ENCODE measurements at regions not wholly inside any gene's neighbourhood (a gene's known extent, or its start where the extent isn't known, plus 50 kb on each side); places are given as distances from the start of the nearest gene placed in this dataset.

DNA sequence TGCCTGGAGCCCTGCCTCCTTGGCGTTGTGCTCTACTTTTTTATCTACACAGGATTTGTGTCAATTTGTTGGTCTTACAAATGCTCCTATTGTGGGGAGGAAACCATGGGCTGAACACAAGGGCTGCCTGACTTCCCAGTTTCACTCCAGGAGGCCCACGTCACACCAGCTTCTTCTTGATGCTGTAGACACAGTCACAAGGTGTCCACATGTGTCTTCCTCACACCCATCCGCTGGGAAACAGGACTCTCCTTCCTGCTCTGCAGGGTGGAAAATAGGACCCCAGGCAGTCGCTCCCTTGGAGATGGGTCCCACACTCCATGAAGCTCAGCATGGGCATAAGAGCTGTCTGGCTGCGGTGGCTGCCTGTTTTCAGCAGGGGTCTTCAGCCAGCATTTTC is 468.2 kb downstream of the EPHA4 start:
- no peak for DNase-seq (ENCODE audit: low read depth)

DNA sequence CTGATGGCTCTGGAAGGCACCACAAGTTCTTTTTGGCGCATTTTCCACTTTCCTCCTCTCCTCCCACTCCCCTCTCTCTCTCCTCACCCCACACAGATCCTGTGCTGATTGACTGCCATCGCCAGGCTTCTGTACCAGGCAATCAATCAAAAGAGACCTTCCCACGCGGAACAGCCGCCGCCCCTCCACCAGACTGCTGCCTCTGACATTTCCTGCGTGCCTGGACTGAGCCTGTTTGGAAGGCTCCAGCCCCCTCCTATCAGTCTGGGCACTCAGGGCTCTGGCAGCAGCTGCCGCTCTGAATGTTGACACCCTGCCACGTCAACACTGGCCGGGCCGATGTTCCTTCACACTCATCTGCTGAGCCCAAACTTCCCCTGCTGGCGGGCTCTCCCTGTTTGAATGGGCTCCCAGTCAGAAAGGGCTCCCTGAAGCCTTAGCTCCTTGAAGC is 467.7 kb downstream of the EPHA4 start:
- no peak for DNase-seq (ENCODE audit: low read depth)

DNA sequence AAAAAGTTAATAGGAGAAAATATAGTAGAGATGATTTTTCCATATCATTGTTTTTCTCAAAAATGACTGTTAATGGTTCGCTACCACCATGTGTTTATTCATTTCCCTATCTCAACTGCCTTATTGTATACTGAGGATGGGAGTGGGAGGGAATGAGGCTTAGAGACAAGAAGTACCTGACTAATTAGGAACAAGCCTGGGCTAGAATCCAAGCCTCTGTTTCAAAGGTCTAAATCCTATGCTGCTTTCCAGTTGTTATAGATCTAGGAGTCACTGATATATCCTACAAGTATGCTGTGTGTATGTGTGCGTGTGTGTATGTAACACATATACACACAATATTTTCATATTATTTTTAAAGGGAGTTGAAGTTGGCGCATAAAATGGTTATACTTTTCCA is 465.9 kb downstream of the EPHA4 start:
- no peak for DNase-seq (ENCODE audit: low read depth)

DNA sequence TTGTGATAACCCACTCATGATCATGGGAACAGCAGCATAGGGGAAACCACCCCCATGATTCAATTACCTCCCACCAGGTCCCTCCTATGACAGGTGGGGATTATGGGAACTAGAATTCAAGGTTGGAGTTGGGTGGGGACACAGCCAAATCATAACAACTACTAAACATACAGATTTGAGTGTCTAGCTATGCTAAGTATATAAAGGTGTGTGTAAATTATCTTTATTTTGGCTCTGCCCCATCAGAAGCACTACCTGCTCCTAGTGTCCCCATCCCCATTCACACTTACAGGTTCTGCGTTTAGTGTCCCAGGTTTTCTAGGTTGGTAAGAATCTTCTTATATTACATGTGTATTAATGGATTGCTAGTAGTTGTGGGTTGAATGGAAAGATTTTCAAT is 464.7 kb downstream of the EPHA4 start:
- DNase-seq (ENCODE audit: low read depth) = no peak

DNA sequence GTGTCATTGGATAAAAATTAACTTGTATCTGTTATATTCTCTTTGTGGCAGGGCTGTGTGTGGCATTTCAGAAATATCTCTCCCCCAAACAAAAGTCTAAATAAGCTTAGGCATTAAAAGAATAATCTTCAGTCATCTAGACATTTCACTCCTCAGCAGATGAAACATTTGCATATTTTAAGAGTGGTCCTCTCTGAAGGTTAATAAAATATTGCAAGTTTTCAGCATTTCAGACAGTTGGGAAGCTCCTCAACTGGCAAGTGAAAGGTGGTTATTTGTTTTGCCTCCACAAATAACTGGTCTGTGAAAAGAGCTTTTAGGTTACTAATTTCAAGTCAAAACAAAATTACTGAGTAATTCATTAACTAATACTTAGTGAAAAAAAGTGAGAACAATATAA is 462.6 kb downstream of the EPHA4 start:
- no peak for DNase-seq (ENCODE audit: low read depth)

DNA sequence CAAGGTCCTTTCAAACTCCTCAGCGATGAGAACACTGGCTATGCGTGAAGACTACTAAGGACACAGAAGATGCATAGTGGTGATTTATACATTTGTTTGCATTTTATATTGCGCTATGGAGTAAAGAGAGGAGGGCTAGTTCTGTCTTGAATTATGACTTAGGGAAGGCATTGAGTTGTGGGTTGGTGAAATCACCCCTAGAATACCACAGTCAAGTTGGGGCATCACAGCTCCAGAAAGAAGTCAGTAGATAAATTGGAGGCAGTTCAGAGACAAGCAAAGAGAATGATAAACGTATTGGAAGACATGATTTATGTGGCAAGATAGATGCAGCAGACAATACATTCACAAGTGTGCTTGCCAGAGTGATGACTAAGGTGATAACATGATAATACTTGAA is 460.4 kb downstream of the EPHA4 start:
- no peak for DNase-seq (ENCODE audit: low read depth)

DNA sequence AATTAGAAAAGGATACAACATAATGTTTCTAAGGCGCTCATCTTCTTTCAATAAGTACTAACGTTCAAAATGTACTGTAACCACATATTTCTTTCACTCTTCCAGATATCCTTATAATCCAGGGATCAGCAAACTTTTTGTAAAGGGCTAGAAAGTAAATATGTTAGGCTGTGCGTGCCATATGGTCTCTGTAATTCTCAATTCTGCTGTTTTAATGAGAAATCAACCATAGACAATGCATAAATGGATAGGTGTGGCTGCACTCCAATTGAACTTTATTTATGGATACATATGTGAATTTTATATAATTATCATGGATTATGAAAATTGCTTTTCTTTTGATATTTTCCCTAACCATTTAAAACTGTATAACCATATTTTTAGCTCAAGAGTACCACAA is 459.4 kb downstream of the EPHA4 start:
- no peak for DNase-seq (ENCODE audit: low read depth)

DNA sequence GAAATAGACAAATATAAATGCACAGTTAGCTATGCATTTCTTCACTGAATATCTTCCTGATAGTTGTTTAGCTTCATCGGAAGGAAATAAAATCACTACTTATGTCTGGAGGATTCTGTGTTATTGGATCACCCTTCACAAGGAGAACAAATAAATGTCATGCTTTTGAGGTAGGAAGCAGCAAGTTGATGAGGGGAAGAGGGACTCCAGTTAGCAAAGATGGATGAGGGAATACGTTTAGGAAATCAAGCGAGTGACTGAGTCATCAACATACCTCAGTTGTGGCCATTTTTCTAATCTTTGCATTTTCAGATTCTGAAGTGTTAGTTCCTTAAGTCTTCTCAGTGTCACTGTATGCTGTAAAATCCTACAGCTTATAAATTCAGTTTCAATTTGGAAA is 456.2 kb downstream of the EPHA4 start:
- no peak for DNase-seq (ENCODE audit: low read depth)

DNA sequence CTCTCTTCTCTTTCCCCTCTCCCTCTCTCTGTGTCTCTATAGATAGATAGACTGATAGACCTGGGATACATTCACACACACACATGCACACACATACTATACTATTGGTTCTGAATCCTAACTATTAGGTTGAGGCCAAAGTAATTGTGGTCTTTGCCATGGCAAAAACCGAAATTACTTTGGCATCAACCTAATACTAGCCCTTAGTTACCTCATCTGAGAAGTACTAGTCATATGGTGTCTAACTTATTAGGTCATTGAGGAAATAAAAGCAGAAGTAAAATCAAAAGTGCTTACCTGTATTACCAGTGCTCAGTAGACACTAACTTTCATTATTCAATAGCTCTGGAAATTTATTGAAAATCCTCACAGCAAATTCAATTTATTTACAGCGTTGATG is 451.5 kb downstream of the EPHA4 start:
- no peak for DNase-seq (ENCODE audit: low read depth)

DNA sequence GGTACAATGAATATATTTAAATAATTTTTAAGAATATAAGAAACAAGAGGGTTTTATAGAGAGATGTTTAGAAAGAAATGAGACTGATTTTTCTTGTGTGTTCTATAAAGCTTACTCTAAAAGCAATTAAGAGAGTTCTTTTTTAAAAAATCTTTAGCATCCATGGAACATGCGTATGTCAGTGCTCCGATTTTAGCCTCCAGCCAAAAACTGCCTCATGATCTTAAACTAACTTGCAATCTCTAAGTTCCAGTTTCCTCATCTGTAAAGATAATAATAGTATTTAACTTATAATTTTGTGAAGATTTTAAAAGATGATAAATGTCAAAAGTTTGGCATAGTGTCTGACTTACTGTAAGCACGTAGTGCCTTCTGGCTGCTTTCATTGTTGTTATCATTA is 448.7 kb downstream of the EPHA4 start:
- no peak for DNase-seq (ENCODE audit: low read depth)

DNA sequence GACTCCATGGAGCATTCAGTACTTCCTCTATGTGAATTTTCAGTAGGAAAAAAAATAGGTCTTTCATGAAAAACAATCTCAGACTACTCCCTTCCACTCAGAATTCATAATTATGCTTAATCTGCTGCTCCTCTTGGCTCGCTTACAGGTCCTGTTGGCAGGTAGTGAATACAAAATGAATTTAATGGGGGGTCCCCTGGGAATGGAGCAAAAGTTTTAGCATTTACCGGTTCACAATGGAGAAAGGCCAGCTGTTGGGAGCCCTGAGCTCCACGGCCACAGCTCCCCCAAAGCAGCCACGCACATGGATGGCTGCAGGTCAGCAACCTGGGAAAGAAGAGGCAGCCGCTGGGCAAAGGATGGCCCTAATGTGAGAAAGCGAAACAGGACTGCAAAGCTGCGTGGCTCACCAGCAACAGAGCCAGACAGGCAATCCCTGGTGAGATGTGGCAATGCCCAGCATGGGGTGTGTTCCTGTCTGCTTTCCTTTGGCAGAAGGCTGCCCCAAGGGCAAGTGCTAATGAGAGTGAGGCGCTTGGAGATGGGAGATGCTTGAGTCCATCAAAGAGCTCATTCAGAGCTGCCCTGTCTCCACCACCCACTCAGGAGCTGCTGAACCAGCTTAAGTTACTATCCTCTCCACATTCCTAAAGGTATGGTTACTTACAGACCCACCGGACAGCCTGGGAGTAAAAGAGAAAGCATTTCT is 447.4 kb downstream of the EPHA4 start:
- no peak for DNase-seq (ENCODE audit: low read depth)

DNA sequence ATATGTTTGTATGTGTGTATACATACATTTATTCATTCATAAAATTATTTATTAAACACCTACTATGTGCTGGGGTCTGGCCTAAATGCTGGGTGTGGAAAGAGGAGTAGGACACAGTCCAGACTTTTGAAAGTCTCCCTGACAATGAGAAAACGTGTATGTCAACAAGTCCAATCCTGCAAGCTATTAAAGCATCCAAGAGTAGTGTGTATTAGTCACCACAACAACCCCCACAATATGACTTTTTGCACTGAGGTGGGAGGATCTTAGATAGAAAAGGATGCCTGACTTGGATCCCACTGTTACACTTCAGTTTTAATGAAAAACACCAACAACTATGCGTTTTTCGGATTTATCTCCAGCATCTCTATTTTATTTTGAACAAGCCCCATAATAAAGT is 446.4 kb downstream of the EPHA4 start:
- no peak for DNase-seq (ENCODE audit: low read depth)

DNA sequence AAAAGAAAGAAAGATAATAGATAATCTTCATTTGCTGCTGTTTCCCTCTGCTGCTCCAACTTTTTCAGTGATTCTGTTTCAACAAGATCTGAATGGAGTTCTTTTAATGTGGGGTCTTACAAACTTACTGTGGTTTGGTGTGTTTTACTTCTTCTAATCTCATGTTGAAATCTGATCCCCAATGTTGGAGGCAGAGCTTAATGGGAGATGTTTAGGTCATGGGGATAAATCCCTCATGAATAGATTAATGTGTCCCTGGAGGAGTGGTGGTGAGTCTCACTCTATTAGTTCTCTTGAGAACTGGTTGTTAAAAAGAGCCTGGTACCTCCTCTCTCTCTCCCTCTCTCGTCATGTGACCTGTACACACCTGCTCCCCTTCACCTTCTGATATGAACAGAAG is 442.4 kb downstream of the EPHA4 start:
- no peak for DNase-seq (ENCODE audit: low read depth)

DNA sequence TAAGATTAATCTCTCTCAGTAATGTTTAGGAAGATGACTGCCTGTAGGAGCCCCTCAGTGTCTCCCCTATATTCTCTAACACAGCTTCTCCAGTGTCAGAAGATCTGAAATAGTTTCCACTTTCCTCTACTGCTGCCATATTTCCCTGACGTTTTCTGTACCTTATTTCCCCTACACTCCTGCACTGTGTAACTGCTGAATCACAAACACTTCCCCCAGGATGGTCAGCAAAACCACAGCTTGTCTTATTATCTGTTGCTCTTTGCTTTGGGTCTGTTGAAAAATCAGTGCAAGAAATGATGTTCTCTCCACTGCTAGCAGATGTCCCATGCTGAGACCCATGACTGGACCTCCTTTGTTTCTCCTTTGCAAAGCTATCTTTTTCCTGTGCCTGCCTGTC is 441.7 kb downstream of the EPHA4 start:
- no peak for DNase-seq (ENCODE audit: low read depth)

DNA sequence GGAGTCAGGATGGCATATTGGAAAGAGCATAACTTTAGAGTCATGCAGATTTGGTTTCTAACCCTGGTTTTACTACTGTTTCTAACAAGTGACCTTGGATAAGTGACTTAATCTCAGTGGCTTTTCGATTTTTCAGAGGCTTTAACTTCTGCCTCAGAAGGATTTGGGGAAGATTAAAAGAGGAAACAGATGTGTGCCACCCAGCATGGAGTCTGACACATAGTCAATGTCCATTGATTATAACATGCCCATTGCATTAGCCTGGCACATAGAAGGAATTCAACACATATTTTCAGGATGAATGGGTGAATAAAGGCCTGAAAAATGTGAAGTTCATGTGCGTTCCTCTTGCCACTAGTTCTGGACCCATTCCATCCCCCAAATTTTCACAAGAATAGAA is 438.2 kb downstream of the EPHA4 start:
- no peak for DNase-seq (ENCODE audit: low read depth)

DNA sequence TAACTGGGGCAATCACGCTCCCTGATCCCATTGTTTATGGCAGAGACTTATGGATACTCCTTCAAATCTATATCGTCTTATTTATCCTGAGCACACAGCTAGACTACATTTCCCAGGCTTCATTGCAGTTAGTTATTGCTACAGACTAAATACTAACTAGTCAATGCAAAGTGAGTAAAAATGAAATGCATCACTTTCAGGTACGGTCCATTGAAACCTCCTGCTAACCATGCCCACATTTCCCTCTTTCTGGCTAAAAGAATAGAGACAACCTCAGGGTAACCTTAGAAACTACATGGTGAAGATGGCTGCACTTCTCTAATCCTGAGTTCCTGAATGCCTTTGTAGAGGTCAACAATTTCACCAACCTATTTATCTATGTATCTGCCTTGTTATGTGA is 437.4 kb downstream of the EPHA4 start:
- no peak for DNase-seq (ENCODE audit: low read depth)

DNA sequence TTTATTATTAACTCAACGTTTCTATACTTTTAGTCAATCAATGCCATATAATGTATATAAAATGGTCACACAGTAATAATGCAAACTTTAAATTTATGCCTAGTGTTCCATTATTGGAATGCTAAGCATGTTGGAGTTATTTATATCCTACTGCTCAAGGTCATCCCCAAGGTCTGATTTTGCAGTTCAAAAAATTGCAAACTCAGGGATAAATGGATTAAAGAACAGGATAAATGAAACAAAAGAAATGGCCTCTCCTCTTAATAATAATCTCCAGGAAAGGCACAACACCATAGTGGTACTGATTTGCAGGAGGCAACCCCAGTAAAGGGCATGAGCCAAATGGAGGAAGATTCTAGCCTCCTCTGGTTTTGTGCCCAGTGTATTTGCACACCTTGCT is 436.4 kb downstream of the EPHA4 start:
- no peak for DNase-seq (ENCODE audit: low read depth)

DNA sequence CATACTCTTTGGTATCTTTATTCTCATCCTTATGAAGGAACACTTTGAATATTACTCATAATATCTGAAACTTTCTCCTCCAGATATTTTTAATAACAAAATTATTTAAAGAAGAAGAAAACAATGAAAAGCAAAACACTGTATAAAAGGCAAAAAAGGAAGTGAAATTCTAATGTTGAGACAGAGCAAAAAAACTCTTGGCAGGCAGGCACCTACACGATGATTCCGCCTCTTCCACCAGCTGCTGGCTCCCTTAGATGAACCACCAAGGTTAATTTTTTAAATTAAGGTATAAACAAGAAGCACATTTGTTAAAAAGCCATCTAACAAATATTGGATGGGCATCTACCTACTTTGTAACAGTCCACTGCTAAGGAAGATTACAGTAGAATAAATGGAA is 434.7 kb downstream of the EPHA4 start:
- DNase-seq (ENCODE audit: low read depth) = no peak

DNA sequence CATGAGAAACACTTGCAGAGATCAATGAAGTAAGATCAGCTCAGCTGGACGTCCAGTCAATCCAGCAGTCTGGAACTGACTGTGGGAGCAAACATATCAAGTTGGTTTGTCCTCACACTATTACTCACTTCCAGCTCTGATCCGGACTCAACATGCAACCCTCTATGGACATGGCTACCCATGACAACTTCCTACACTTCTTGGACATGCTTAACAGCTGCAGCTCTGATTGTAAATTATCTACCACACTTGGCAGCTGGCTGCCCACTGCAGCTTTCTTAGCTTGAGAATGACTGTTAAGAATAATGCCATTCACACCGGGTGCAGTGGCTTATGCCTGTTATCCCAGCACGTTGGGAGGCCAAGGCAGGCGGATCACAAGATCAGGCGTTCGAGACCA is 429.8 kb downstream of the EPHA4 start:
- DNase-seq (ENCODE audit: low read depth) = no peak

DNA sequence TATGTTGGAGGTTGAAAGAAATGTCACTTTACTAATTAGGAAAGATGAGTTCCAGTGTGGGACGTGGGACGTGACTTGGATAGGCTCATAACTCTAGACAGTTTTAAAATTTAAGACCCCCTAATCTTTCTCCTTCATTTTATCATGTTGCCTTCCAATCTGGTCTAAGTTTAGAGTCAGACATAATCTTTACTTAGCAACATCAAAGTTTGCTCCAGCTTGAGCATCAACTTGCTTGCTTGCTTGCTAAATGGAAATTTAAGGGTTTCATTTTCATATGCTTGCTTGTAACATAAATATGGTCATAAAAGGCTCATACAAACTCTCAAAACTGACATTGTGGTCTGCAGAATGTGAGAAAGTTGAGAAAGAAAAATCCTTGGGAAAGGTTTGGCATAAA is 428.9 kb downstream of the EPHA4 start:
- DNase-seq (ENCODE audit: low read depth) = no peak

DNA sequence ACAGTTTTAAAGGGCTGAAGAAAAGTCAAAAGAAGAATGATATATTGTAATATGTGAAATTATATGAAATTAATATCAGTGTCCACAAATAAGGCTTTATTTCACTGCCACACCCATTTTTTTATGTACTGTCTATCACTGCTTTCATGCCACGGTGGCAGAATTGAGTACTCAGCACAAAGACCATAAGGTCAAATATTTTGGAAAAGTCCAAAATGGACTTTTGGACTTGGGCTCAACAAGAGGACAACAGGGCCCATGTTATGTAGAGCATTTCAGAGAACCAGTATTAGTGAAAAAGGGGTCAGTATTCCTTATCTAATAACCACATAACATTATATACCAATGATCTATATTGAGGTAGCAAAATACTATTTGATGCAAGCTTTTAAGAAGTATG is 427.2 kb downstream of the EPHA4 start:
- DNase-seq (ENCODE audit: low read depth) = no peak

DNA sequence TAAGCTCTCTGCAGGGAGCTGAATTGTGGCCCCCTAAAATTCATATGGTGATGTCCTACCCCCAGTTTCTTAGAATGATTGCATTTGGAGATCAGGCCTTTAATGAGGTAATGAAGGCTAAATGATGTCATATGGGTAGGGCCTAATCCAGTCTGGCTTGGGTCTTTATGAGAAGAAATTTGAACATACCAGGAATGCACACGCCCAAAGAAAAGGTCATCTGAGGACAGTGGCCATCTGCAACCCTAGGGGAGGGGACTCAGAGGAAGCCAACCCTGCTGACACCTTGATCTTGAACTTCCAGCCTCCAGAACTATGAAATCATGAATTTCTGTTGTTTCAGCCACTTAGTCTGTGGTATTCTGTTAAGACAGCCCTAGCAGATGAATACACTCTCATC is 426.7 kb downstream of the EPHA4 start:
- DNase-seq (ENCODE audit: low read depth) = no peak

DNA sequence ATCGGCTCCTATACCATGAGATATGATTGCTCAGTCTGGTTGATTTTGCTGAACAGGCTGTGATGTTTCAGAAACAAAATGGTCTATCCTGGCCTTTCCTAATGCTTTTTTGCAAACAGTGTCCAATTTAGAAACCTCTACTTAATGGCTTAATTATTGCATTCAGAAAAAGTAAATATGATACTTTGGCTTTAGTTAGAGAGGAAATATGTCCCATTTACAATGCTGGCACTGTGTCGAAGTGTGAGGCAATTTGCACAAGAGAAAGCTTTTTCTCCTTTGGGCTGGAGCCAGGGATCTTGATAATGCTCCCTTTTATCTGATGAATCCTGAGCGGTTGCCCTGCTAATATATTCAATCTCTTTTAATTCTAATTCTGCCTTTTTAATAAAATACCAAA is 418.9 kb downstream of the EPHA4 start:
- no peak for DNase-seq (ENCODE audit: low read depth)

DNA sequence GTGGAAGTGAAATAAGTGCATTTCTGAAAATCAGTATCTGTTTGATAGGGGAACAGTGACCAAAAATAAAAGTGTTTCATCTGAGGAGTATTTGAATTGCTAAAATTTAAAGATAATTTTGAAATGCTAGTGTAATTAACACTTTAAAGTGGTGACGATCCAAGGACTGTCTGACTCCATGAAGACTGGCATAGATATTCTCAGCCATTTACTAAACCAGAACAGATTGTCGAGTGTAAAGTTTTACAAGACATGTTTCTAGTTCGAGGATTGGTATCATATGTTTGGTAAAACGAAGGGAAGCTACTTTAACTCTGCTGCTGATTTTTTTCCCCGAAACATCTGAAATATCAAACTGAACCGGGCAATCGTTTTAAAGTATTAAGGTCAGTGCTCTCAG is 417.9 kb downstream of the EPHA4 start:
- no peak for DNase-seq (ENCODE audit: low read depth)

All from stimulated activated CD8-positive, alpha-beta memory T cell treated with anti-CD3 and anti-CD28 coated beads, Interleukin-12 subunit alpha, Interleukin-12 subunit beta, amount 100 ng/mL, for 1 hour (primary cell).